ENCODE measurements at regions not wholly inside any gene's neighbourhood (a gene's known extent, or its start where the extent isn't known, plus 50 kb on each side); places are given as distances from the start of the nearest gene placed in this dataset.

GRCh38 chr2:128410035-128410757, 91.5 kb upstream of the HS6ST1 start:
- DNase-seq (no peak), ATAC-seq (no peak)
- 90 to 93% methylated on average over 10 of the region's 10 CpGs for WGBS, 2 donors
- Histone ChIP-seq H3K4me1 (peaks cover 36% of the 10 kb centered on the region), H3K27ac (no peak overlapping the region), H3K27me3 (no peaks in the 10 kb centered on the region), H3K4me3 (no peak overlapping the region), H3K36me3 (replicated peaks in 1 of 2; ENCODE audit: insufficient read depth in 1 of 2, low read depth in 2 of 2) (no peaks in the 10 kb centered on the region), H3K9me3 (no peaks in the 10 kb centered on the region)
- intact Hi-C loops (cut with DNase I) = no loop called here
- no peak for TF ChIP-seq CTCF (IDR thresholded peaks at IDR 0.05)
- no peak for TF ChIP-seq POLR2A (IDR thresholded peaks at IDR 0.05)

- Histone ChIP-seq H3K4me3 (no peak overlapping the region), H3K4me1 (peaks cover 36% of the 10 kb centered on the region), H3K9me3 (no peaks in the 10 kb centered on the region), H3K36me3 (replicated peaks in 1 of 2; ENCODE audit: insufficient read depth in 1 of 2, low read depth in 2 of 2) (no peaks in the 10 kb centered on the region), H3K27ac (no peak overlapping the region), H3K27me3 (no peaks in the 10 kb centered on the region)
- intact Hi-C loops (cut with DNase I) = no loop called here
- ATAC-seq = no peak
- 92 to 94% methylated on average over 6 to 8 of the region's 8 CpGs for WGBS, 2 donors
- DNase-seq = no peak
- TF ChIP-seq POLR2A (IDR thresholded peaks at IDR 0.05) (no peak), CTCF (IDR thresholded peaks at IDR 0.05) (no peak)
Measured at GRCh38 chr2:128410758-128411215, 92.1 kb upstream of the HS6ST1 start.

GRCh38 chr2:128411431-128411830, 92.8 kb upstream of the HS6ST1 start:
- no peak overlapping the region for H3K27ac ChIP-seq
- no peak for TF ChIP-seq POLR2A (IDR thresholded peaks at IDR 0.05)
- H3K4me1 ChIP-seq = peaks cover 30% of the 10 kb centered on the region
- no peak for ATAC-seq
- H3K9me3 ChIP-seq = no peaks in the 10 kb centered on the region
- H3K27me3 ChIP-seq = no peaks in the 10 kb centered on the region
- intact Hi-C loops (cut with DNase I) = no loop called here
- WGBS, 2 donors = 92% methylated on average over 9 of the region's 9 CpGs
- no peak overlapping the region for H3K4me3 ChIP-seq
- H3K36me3 ChIP-seq (replicated peaks in 1 of 2; ENCODE audit: insufficient read depth in 1 of 2, low read depth in 2 of 2) = no peaks in the 10 kb centered on the region
- peak in 1 of 4 donors; percentile 6 for DNase-seq

- Histone ChIP-seq H3K27me3 (no peaks in the 10 kb centered on the region), H3K27ac (no peak overlapping the region), H3K36me3 (replicated peaks in 1 of 2; ENCODE audit: insufficient read depth in 1 of 2, low read depth in 2 of 2) (no peaks in the 10 kb centered on the region), H3K4me3 (no peak overlapping the region), H3K4me1 (peaks cover 25% of the 10 kb centered on the region), H3K9me3 (no peaks in the 10 kb centered on the region)
- WGBS, 2 donors = 77 to 88% methylated on average over 6 to 7 of the region's 7 CpGs
- DNase-seq (peak in 1 of 4 donors; percentile 6), ATAC-seq (no peak)
- intact Hi-C loops (cut with DNase I) = no loop called here
- no peak for TF ChIP-seq CTCF (IDR thresholded peaks at IDR 0.05)
- TF ChIP-seq POLR2A (IDR thresholded peaks at IDR 0.05) = no peak
Measured at GRCh38 chr2:128412181-128412871, 93.7 kb upstream of the HS6ST1 start.

GRCh38 chr2:128413014-128413717, 94.5 kb upstream of the HS6ST1 start:
- WGBS, 2 donors = 84 to 86% methylated on average over 9 to 10 of the region's 10 CpGs
- Histone ChIP-seq H3K4me3 (no peak overlapping the region), H3K4me1 (peaks cover 21% of the 10 kb centered on the region), H3K9me3 (no peaks in the 10 kb centered on the region), H3K27me3 (no peaks in the 10 kb centered on the region), H3K36me3 (replicated peaks in 1 of 2; ENCODE audit: insufficient read depth in 1 of 2, low read depth in 2 of 2) (no peaks in the 10 kb centered on the region), H3K27ac (no peak overlapping the region)
- ATAC-seq (no peak), DNase-seq (no peak)
- TF ChIP-seq POLR2A (IDR thresholded peaks at IDR 0.05) (no peak), CTCF (IDR thresholded peaks at IDR 0.05) (no peak)
- intact Hi-C loops (cut with DNase I) = no loop called here
